ENCODE measurements at regions not wholly inside any gene's neighbourhood (a gene's known extent, or its start where the extent isn't known, plus 50 kb on each side); places are given as distances from the start of the nearest gene placed in this dataset.

GRCh38 chr6:129911732-129912131 is 50.6 kb upstream of the TMEM244 start:
- no peak for DNase-seq

All from NK-92 treated with Interleukin-12 subunit alpha and Interleukin-12 subunit beta, amount 100 ng/mL, for 24 hours (cell line).